Breast epithelium (tissue), 4 donors: ENCODE measurements at regions not wholly inside any gene's neighbourhood (a gene's known extent, or its start where the extent isn't known, plus 50 kb on each side); places are given as distances from the start of the nearest gene placed in this dataset.

Source experiments
- DNase-seq, 2 donors: peaks; one replicate each; pipeline ENCODE4 v3.0.0-alpha.2; 2019; ENCODE audit warnings: low spot score in 2 of 2
- H3K27ac ChIP-seq, 2 donors: fragments of 200-600 bp; sonication (generic) in 1 of 2; one replicate each; pipeline ENCODE4 v1.5.1; 2016 to 2019; ENCODE audit warnings: mild to moderate bottlenecking in 1 of 2
- H3K27me3 ChIP-seq, 2 donors: fragments of 200-600 bp; sonication (generic) in 1 of 2; one replicate each; pipeline versions ENCODE4 v1.5.1 to v1.6.0; 2017 to 2019; ENCODE audit warnings: control low read depth in 1 of 2, mild to moderate bottlenecking in 1 of 2
- H3K36me3 ChIP-seq: fragments of 200-600 bp; one replicate; pipeline ENCODE4 v1.5.1; 2019
- H3K4me1 ChIP-seq, 2 donors: fragments of 200-600 bp; sonication (generic); one replicate each; pipeline ENCODE4 v1.5.1; 2016 to 2019; ENCODE audit warnings: control low read depth in 1 of 2
- H3K4me3 ChIP-seq, 3 donors: fragments of 200-600 bp; sonication (generic); 1 replicate in 2 of 3; 2 replicates in 1 of 3; pipeline ENCODE4 v1.5.1; 2016 to 2019; ENCODE audit warnings: mild to moderate bottlenecking in 3 of 3, moderate library complexity in 2 of 3
- H3K9me3 ChIP-seq, 2 donors: fragments of 200-600 bp; sonication (generic) in 1 of 2; one replicate each; pipeline ENCODE4 v1.5.1; 2016 to 2019; ENCODE audit warnings: control low read depth in 1 of 2
- CTCF ChIP-seq, 3 donors: fragments of 450-650 bp; IDR thresholded peaks; one replicate each; pipeline ENCODE4 v1.5.1; 2016 to 2017; ENCODE audit warnings: antibody characterized with exemption in 3 of 3, mild to moderate bottlenecking in 3 of 3, moderate library complexity in 3 of 3
- POLR2A ChIP-seq: fragments of 450-650 bp; IDR thresholded peaks from one replicate; pipeline ENCODE4 v1.6.1; 2016; ENCODE audit warnings: antibody characterized with exemption, mild to moderate bottlenecking, moderate library complexity
- POLR2AphosphoS5 ChIP-seq, 3 donors: sonication (generic); formaldehyde crosslinking; IDR thresholded peaks; one replicate each; pipeline ENCODE4 v1.6.1; 2017; ENCODE audit warnings: antibody characterized with exemption in 3 of 3
- intact Hi-C: fragments of 100-400 bp; cut with DNase I; formaldehyde crosslinking; loops from one replicate; pipeline ENCODE4 v1.15.1; 2023; ENCODE audit warnings: low total_unique reads

- no peak for TF ChIP-seq POLR2A
- Histone ChIP-seq H3K27me3 (no peaks in the 10 kb centered on the region), H3K4me3 (no peak overlapping the region), H3K9me3 (no peaks in the 10 kb centered on the region), H3K27ac (no peak overlapping the region), H3K4me1 (no peaks in the 10 kb centered on the region), H3K36me3 (no peaks in the 10 kb centered on the region)
- DNase-seq: no peak
- intact Hi-C loops: no loop called here
Observed at GRCh38 chr6:10205892-10206291, 209.0 kb downstream of the TFAP2A start.

GRCh38 chr6:10205120-10205519, 209.8 kb downstream of the TFAP2A start:
- no peak overlapping the region for H3K4me3 ChIP-seq
- H3K27me3 ChIP-seq: no peaks in the 10 kb centered on the region
- H3K9me3 ChIP-seq: no peaks in the 10 kb centered on the region
- TF ChIP-seq POLR2AphosphoS5 (IDR thresholded peaks at IDR 0.05) (no peak), CTCF (IDR thresholded peaks at IDR 0.05) (no peak), POLR2A (no peak)
- no peaks in the 10 kb centered on the region for H3K4me1 ChIP-seq
- no peak overlapping the region for H3K27ac ChIP-seq
- no peaks in the 10 kb centered on the region for H3K36me3 ChIP-seq
- intact Hi-C loops: no loop called here
- DNase-seq: no peak

GRCh38 chr6:10203651-10204050, 211.2 kb downstream of the TFAP2A start:
- no peak overlapping the region for H3K27ac ChIP-seq
- no peaks in the 10 kb centered on the region for H3K36me3 ChIP-seq
- TF ChIP-seq POLR2AphosphoS5 (IDR thresholded peaks at IDR 0.05): no peak
- TF ChIP-seq POLR2A: no peak
- no peak for TF ChIP-seq CTCF (IDR thresholded peaks at IDR 0.05)
- H3K4me3 ChIP-seq: no peak overlapping the region
- H3K9me3 ChIP-seq: no peaks in the 10 kb centered on the region
- DNase-seq: no peak
- intact Hi-C loops: no loop called here
- no peaks in the 10 kb centered on the region for H3K4me1 ChIP-seq
- no peaks in the 10 kb centered on the region for H3K27me3 ChIP-seq

- Histone ChIP-seq H3K4me1 (no peaks in the 10 kb centered on the region), H3K4me3 (no peak overlapping the region), H3K9me3 (no peaks in the 10 kb centered on the region), H3K36me3 (no peaks in the 10 kb centered on the region), H3K27ac (no peak overlapping the region), H3K27me3 (no peaks in the 10 kb centered on the region)
- intact Hi-C loops: no loop called here
- no peak for DNase-seq
- no peak for TF ChIP-seq POLR2AphosphoS5 (IDR thresholded peaks at IDR 0.05)
- TF ChIP-seq CTCF (IDR thresholded peaks at IDR 0.05): no peak
- no peak for TF ChIP-seq POLR2A
Observed at GRCh38 chr6:10202581-10202980, 212.3 kb downstream of the TFAP2A start.

GRCh38 chr6:10201606-10202510, 213.0 kb downstream of the TFAP2A start:
- TF ChIP-seq POLR2A: no peak
- TF ChIP-seq POLR2AphosphoS5 (IDR thresholded peaks at IDR 0.05): peak in 1 of 3 donors; percentile 43
- no peak for TF ChIP-seq CTCF (IDR thresholded peaks at IDR 0.05)
- Histone ChIP-seq H3K9me3 (no peaks in the 10 kb centered on the region), H3K27ac (no peak overlapping the region), H3K36me3 (no peaks in the 10 kb centered on the region), H3K4me3 (no peak overlapping the region), H3K27me3 (no peaks in the 10 kb centered on the region), H3K4me1 (no peaks in the 10 kb centered on the region)
- intact Hi-C loops: no loop called here
- no peak for DNase-seq
